ENCODE measurements at regions not wholly inside any gene's neighbourhood (a gene's known extent, or its start where the extent isn't known, plus 50 kb on each side); places are given as distances from the start of the nearest gene placed in this dataset.

GRCh38 chr10:104582602-104582951 is 58.5 kb upstream of the SORCS3 start:
- peaks cover 22% of the 10 kb centered on the region for H3K27me3 ChIP-seq
- no peaks in the 10 kb centered on the region for H4K20me1 ChIP-seq (ENCODE audit: insufficient read depth, poor library complexity, severe bottlenecking)
- TF ChIP-seq, protein P1, sequence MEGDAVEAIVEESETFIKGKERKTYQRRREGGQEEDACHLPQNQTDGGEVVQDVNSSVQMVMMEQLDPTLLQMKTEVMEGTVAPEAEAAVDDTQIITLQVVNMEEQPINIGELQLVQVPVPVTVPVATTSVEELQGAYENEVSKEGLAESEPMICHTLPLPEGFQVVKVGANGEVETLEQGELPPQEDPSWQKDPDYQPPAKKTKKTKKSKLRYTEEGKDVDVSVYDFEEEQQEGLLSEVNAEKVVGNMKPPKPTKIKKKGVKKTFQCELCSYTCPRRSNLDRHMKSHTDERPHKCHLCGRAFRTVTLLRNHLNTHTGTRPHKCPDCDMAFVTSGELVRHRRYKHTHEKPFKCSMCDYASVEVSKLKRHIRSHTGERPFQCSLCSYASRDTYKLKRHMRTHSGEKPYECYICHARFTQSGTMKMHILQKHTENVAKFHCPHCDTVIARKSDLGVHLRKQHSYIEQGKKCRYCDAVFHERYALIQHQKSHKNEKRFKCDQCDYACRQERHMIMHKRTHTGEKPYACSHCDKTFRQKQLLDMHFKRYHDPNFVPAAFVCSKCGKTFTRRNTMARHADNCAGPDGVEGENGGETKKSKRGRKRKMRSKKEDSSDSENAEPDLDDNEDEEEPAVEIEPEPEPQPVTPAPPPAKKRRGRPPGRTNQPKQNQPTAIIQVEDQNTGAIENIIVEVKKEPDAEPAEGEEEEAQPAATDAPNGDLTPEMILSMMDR (IDR thresholded peaks at IDR 0.05; ENCODE audit: poor library complexity) = no peak
- no peak for TF ChIP-seq EZH2phosphoT487 (IDR thresholded peaks at IDR 0.05; ENCODE audit: low read depth, severe bottlenecking, unreplicated experiment)
- no peak for TF ChIP-seq EZH2 (IDR thresholded peaks at IDR 0.05; ENCODE audit: borderline replicate concordance)
- no peak for DNase-seq (ENCODE audit: low spot score)
- H3K36me3 ChIP-seq (replicated peaks; ENCODE audit: insufficient read depth, low read depth) = no peaks in the 10 kb centered on the region
- H3K9me3 ChIP-seq (ENCODE audit: low read depth) = no peaks in the 10 kb centered on the region
- no peaks in the 10 kb centered on the region for H3K9me2 ChIP-seq (replicated peaks; ENCODE audit: insufficient read depth)
- no peak overlapping the region for H2AFZ ChIP-seq
- H3K4me1 ChIP-seq (ENCODE audit: insufficient read depth) = no peaks in the 10 kb centered on the region
- no peak overlapping the region for H3K4me3 ChIP-seq
- WGBS (ENCODE audit: low lambda C conversion rate, missing lambda C conversion rate) = 80% methylated on average over 4 of the region's 4 CpGs
- H3K27ac ChIP-seq = no peak overlapping the region
- no peaks in the 10 kb centered on the region for H3K79me2 ChIP-seq
- no peak overlapping the region for H3K4me2 ChIP-seq

DNA sequence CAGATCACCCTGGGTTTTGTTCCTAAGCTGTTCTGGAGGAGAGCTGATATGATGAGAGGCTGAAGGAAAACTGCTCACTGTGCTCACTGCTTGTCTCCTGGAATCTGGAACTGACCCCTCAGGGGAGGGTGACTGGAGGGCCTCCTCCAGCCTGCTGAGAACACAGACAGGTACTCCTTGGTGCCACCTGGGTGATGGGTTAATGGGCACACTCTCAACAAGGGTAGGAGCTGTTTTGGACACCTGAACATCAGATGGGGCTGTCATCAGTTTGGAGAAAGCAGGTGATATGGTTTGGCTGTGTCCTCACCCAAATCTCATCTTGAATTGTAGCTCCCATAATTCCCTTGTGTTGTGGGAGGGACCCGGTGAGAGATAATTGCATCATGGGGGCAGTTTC is 58.1 kb upstream of the SORCS3 start:
- DNase-seq (ENCODE audit: low spot score) = no peak
- H3K4me1 ChIP-seq (ENCODE audit: insufficient read depth) = no peaks in the 10 kb centered on the region
- H4K20me1 ChIP-seq (ENCODE audit: insufficient read depth, poor library complexity, severe bottlenecking) = no peaks in the 10 kb centered on the region
- no peak overlapping the region for H2AFZ ChIP-seq
- TF ChIP-seq EZH2 (IDR thresholded peaks at IDR 0.05; ENCODE audit: borderline replicate concordance) = no peak
- TF ChIP-seq EZH2phosphoT487 (IDR thresholded peaks at IDR 0.05; ENCODE audit: low read depth, severe bottlenecking, unreplicated experiment) = no peak
- TF ChIP-seq, protein P1 (IDR thresholded peaks at IDR 0.05; ENCODE audit: poor library complexity) = no peak
- H3K27ac ChIP-seq = no peak overlapping the region
- no peaks in the 10 kb centered on the region for H3K79me2 ChIP-seq
- no peaks in the 10 kb centered on the region for H3K9me3 ChIP-seq (ENCODE audit: low read depth)
- 94% methylated on average over 1 of the region's 1 CpG for WGBS (ENCODE audit: low lambda C conversion rate, missing lambda C conversion rate)
- H3K4me2 ChIP-seq = no peak overlapping the region
- H3K36me3 ChIP-seq (replicated peaks; ENCODE audit: insufficient read depth, low read depth) = no peaks in the 10 kb centered on the region
- H3K4me3 ChIP-seq = no peak overlapping the region
- no peaks in the 10 kb centered on the region for H3K9me2 ChIP-seq (replicated peaks; ENCODE audit: insufficient read depth)
- H3K27me3 ChIP-seq = peaks cover 22% of the 10 kb centered on the region

GRCh38 chr10:104584541-104584940 is 56.5 kb upstream of the SORCS3 start:
- H3K4me3 ChIP-seq = no peak overlapping the region
- H3K9me2 ChIP-seq (replicated peaks; ENCODE audit: insufficient read depth) = no peaks in the 10 kb centered on the region
- TF ChIP-seq, protein P1 (IDR thresholded peaks at IDR 0.05; ENCODE audit: poor library complexity) = no peak
- TF ChIP-seq EZH2 (IDR thresholded peaks at IDR 0.05; ENCODE audit: borderline replicate concordance) (no peak), EZH2phosphoT487 (IDR thresholded peaks at IDR 0.05; ENCODE audit: low read depth, severe bottlenecking, unreplicated experiment) (no peak)
- H3K4me1 ChIP-seq (ENCODE audit: insufficient read depth) = no peaks in the 10 kb centered on the region
- H4K20me1 ChIP-seq (ENCODE audit: insufficient read depth, poor library complexity, severe bottlenecking) = no peaks in the 10 kb centered on the region
- no peak overlapping the region for H3K4me2 ChIP-seq
- no peak overlapping the region for H3K27ac ChIP-seq
- WGBS (ENCODE audit: low lambda C conversion rate, missing lambda C conversion rate) = 71% methylated on average over 7 of the region's 7 CpGs
- H3K9me3 ChIP-seq (ENCODE audit: low read depth) = no peaks in the 10 kb centered on the region
- H3K79me2 ChIP-seq = no peaks in the 10 kb centered on the region
- no peak for DNase-seq (ENCODE audit: low spot score)
- peaks cover 21% of the 10 kb centered on the region for H3K27me3 ChIP-seq
- H3K36me3 ChIP-seq (replicated peaks; ENCODE audit: insufficient read depth, low read depth) = no peaks in the 10 kb centered on the region
- no peak overlapping the region for H2AFZ ChIP-seq

DNA sequence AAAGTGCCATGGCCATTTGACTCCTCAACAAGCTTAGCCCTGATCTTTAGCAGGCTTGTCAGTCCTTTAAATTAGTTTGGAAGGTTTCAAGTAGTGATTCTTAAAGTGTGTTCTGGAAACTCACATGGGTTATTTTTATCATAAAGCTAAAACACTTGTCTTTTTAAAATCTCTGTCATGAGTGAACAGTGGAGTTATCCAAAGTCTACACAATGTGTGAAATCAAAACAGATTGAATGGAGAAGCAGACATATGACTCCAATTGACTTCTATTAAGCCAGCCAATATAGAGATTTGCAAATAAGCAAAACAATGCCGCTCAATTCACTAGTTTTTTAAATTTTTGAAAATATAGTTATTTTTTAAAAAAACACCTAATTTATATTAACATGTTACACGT is 53.3 kb upstream of the SORCS3 start:
- no peak overlapping the region for H3K4me3 ChIP-seq
- H3K9me2 ChIP-seq (replicated peaks; ENCODE audit: insufficient read depth) = no peaks in the 10 kb centered on the region
- no peaks in the 10 kb centered on the region for H4K20me1 ChIP-seq (ENCODE audit: insufficient read depth, poor library complexity, severe bottlenecking)
- H2AFZ ChIP-seq = no peak overlapping the region
- H3K9me3 ChIP-seq (ENCODE audit: low read depth) = no peaks in the 10 kb centered on the region
- H3K79me2 ChIP-seq = no peaks in the 10 kb centered on the region
- H3K4me1 ChIP-seq (ENCODE audit: insufficient read depth) = no peaks in the 10 kb centered on the region
- H3K4me2 ChIP-seq = no peak overlapping the region
- TF ChIP-seq, protein P1 (IDR thresholded peaks at IDR 0.05; ENCODE audit: poor library complexity) = no peak
- TF ChIP-seq EZH2phosphoT487 (IDR thresholded peaks at IDR 0.05; ENCODE audit: low read depth, severe bottlenecking, unreplicated experiment) (no peak), EZH2 (IDR thresholded peaks at IDR 0.05; ENCODE audit: borderline replicate concordance) (no peak)
- 83% methylated on average over 2 of the region's 2 CpGs for WGBS (ENCODE audit: low lambda C conversion rate, missing lambda C conversion rate)
- no peak for DNase-seq (ENCODE audit: low spot score)
- peaks cover 14% of the 10 kb centered on the region for H3K27me3 ChIP-seq
- no peaks in the 10 kb centered on the region for H3K36me3 ChIP-seq (replicated peaks; ENCODE audit: insufficient read depth, low read depth)
- no peak overlapping the region for H3K27ac ChIP-seq

Data from hepatocyte (in vitro differentiated cells).